ENCODE measurements at regions not wholly inside any gene's neighbourhood (a gene's known extent, or its start where the extent isn't known, plus 50 kb on each side); places are given as distances from the start of the nearest gene placed in this dataset.

DNA sequence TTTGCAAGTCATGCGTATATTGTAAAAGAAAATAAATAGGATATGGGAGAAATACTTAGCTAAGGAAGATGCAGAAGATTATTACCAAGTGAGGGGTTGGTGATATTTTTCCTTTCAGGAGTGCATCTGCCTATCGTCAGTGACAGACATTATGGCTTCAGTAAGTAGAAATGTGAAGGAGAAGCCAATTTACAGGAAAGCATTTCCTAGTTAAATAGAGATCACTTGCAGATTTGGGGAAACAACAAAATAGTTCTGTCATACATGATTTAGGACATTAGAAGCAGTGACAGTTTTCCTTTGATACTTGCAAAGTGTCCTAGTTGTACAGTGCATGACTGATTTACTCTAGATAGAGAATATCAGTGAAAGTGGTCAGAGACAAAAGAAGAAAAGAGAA lies 747.8 kb upstream of the KLHL1 start:
- no peak for TF ChIP-seq TOX (CRISPR knock-in tag; IDR thresholded peaks at IDR 0.05; ENCODE audit: borderline replicate concordance)
- TF ChIP-seq ZFP30 (CRISPR knock-in tag; IDR thresholded peaks at IDR 0.05), result no peak
- peak; percentile 75 for TF ChIP-seq ISL1 (CRISPR knock-in tag; IDR thresholded peaks at IDR 0.05)
- TF ChIP-seq PPARA (CRISPR knock-in tag; IDR thresholded peaks at IDR 0.05; ENCODE audit: borderline replicate concordance), result no peak
- TF ChIP-seq, protein P1, sequence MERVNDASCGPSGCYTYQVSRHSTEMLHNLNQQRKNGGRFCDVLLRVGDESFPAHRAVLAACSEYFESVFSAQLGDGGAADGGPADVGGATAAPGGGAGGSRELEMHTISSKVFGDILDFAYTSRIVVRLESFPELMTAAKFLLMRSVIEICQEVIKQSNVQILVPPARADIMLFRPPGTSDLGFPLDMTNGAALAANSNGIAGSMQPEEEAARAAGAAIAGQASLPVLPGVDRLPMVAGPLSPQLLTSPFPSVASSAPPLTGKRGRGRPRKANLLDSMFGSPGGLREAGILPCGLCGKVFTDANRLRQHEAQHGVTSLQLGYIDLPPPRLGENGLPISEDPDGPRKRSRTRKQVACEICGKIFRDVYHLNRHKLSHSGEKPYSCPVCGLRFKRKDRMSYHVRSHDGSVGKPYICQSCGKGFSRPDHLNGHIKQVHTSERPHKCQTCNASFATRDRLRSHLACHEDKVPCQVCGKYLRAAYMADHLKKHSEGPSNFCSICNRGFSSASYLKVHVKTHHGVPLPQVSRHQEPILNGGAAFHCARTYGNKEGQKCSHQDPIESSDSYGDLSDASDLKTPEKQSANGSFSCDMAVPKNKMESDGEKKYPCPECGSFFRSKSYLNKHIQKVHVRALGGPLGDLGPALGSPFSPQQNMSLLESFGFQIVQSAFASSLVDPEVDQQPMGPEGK (CRISPR knock-in tag; IDR thresholded peaks at IDR 0.05; ENCODE audit: borderline replicate concordance), result no peak

All from SK-N-SH treated with all-trans-retinoic acid at 6 μM for 48 hours (cell line).